HepG2 (cell line): ENCODE measurements at regions not wholly inside any gene's neighbourhood (a gene's known extent, or its start where the extent isn't known, plus 50 kb on each side); places are given as distances from the start of the nearest gene placed in this dataset.
A peak's percentile ranks its signal among the peaks of the same experiment; 100 is the strongest.

Experiments
- ATAC-seq: fragments of 200-7000 bp; cut with Tn5 transposase; 3 replicates; pipeline ENCODE4 v1.9.1; 2020; ENCODE audit warnings: mild to moderate bottlenecking, moderate library complexity
- BruUV-seq: library from RNA; stranded (reverse); fragments of 400-500 nt; replicated peaks from 2 replicates; lab custom pipeline; 2021; lab: Mats Ljungman, UMichigan
- CTCF ChIA-PET: fragments of 300-600 bp; formaldehyde crosslinking; extraction: SDS; loops from one replicate; lab custom pipeline; 2021; ENCODE audit warnings: low total read pairs, inconsistent platforms, low intra/inter-chr PET ratio; lab: Yijun Ruan, JAX
- POLR2A ChIA-PET: fragments of 350-600 bp; sonication (Branson Sonifier 250); formaldehyde crosslinking; loops from one replicate; lab custom pipeline; 2020; ENCODE audit warnings: antibody characterized with exemption, inconsistent platforms; lab: Yijun Ruan, JAX
- DNase-seq: peaks from one replicate; pipeline ENCODE4 v3.0.0-alpha.2; 2015; ENCODE audit warnings: low spot score
- FAIRE-seq: peaks from 3 replicates; lab custom pipeline; 2011; peaks lifted over from hg19 to GRCh38; lab: Jason Lieb, UNC
- H2AFZ ChIP-seq: one replicate; pipeline ENCODE4 v1.6.1; 2011; ENCODE audit warnings: low read length, inconsistent platforms
- H3K27ac ChIP-seq: fragments of 300-600 bp; 3 replicates; pipeline ENCODE4 v1.8.0; 2011; ENCODE audit warnings: mixed run types, mild to moderate bottlenecking, mixed read lengths, low read length, inconsistent platforms; ENCODE audit not compliant: insufficient read depth; ENCODE audit errors: extremely low read length
- H3K27me3 ChIP-seq, 2 experiments: fragments of 200-600 bp in 1 of 2; 2 replicates in 1 of 2; 3 replicates in 1 of 2; pipeline versions ENCODE4 v1.6.0 to v1.8.0; 2011; ENCODE audit warnings: low read length in 2 of 2, mild to moderate bottlenecking in 2 of 2, moderate library complexity in 2 of 2, inconsistent platforms in 1 of 2; ENCODE audit not compliant: insufficient read depth in 2 of 2, control insufficient read depth in 1 of 2
- H3K36me3 ChIP-seq, 2 experiments: fragments of 200-600 bp in 1 of 2; replicated peaks in 1 of 2; 2 replicates in 1 of 2; 3 replicates in 1 of 2; pipeline versions ENCODE4 v1.5.1 to v1.8.0; 2011; ENCODE audit warnings: low read length in 2 of 2, inconsistent platforms in 1 of 2; ENCODE audit not compliant: insufficient read depth in 2 of 2, control insufficient read depth in 1 of 2
- H3K4me1 ChIP-seq: 2 replicates; pipeline ENCODE4 v1.5.1; 2012; ENCODE audit warnings: low read length, inconsistent platforms; ENCODE audit not compliant: insufficient read depth
- H3K4me2 ChIP-seq: 2 replicates; pipeline ENCODE4 v1.6.0; 2011; ENCODE audit warnings: low read depth, low read length, inconsistent platforms
- H3K4me3 ChIP-seq, 3 experiments: fragments of 200-600 bp in 1 of 3; sonication (generic), shearing (Covaris generic) in 1 of 3; replicated peaks in 1 of 3; 2 replicates each; pipeline ENCODE4 v1.5.1; 2011 to 2016; ENCODE audit warnings: low read length in 3 of 3, inconsistent platforms in 2 of 3, low read depth in 2 of 3, mild to moderate bottlenecking in 2 of 3, control low read depth in 1 of 3, mixed read lengths in 1 of 3; ENCODE audit not compliant: insufficient read depth in 1 of 3
- H3K79me2 ChIP-seq: one replicate; pipeline ENCODE4 v1.6.1; 2011; ENCODE audit warnings: low read length, inconsistent platforms; ENCODE audit not compliant: insufficient read depth
- H3K9ac ChIP-seq: 2 replicates; pipeline ENCODE4 v1.6.0; 2011; ENCODE audit warnings: mild to moderate bottlenecking, low read depth, low read length, inconsistent platforms; ENCODE audit not compliant: insufficient read depth
- H3K9me3 ChIP-seq: 2 replicates; pipeline ENCODE4 v1.5.1; 2012; ENCODE audit warnings: mild to moderate bottlenecking, low read length
- H4K20me1 ChIP-seq: 2 replicates; pipeline ENCODE4 v1.6.0; 2011; ENCODE audit warnings: inconsistent platforms, mild to moderate bottlenecking, low read length, moderate library complexity; ENCODE audit not compliant: insufficient read depth
- BCL6 ChIP-seq: IDR thresholded peaks from 2 replicates; pipeline ENCODE4 v1.6.1; 2016; ENCODE audit warnings: missing genetic modification reagents, missing compliant biosample characterization
- CEBPG ChIP-seq: IDR thresholded peaks from 2 replicates; pipeline ENCODE4 v1.6.1; 2016
- JUNB ChIP-seq: sonication (generic); formaldehyde crosslinking; IDR thresholded peaks from 2 replicates; pipeline ENCODE4 v1.8.0; 2022; ENCODE audit warnings: missing genetic modification reagents, mild to moderate bottlenecking, borderline replicate concordance
- MIER2 ChIP-seq: IDR thresholded peaks from 2 replicates; pipeline ENCODE4 v1.6.1; 2016; ENCODE audit warnings: missing biosample characterization, missing genetic modification reagents
- NCOR1 ChIP-seq: fragments of 200-600 bp; sonication (generic); IDR thresholded peaks from 2 replicates; pipeline ENCODE4 v1.7.0; 2017; ENCODE audit warnings: antibody characterized with exemption, low read length, borderline replicate concordance
- PTBP1 ChIP-seq: fragments of 200-400 bp; formaldehyde crosslinking; IDR thresholded peaks from 2 replicates; pipeline ENCODE4 v1.6.1; 2018; ENCODE audit warnings: low read length, low read depth; ENCODE audit not compliant: poor library complexity, severe bottlenecking
- ZFP36L2 ChIP-seq: sonication (generic); formaldehyde crosslinking; IDR thresholded peaks from 2 replicates; pipeline ENCODE4 v1.4.0; 2020; ENCODE audit warnings: missing genetic modification reagents
- ZNF225 ChIP-seq: sonication (generic); formaldehyde crosslinking; IDR thresholded peaks from 2 replicates; pipeline ENCODE4 v1.4.0; 2020; ENCODE audit warnings: mild to moderate bottlenecking, missing genetic modification reagents
- ZNF274 ChIP-seq: sonication (generic); formaldehyde crosslinking; IDR thresholded peaks from 2 replicates; pipeline ENCODE4 v1.5.1; 2020; ENCODE audit warnings: mild to moderate bottlenecking, missing genetic modification reagents
- WGBS: methylation state at CpG from one replicate; pipeline ENCODE4 v1.1.6; 2017; ENCODE audit warnings: low lambda C conversion rate; 5-methylcytosine and 5-hydroxymethylcytosine counted together
- in situ Hi-C: cut with HindIII; loops from 2 replicates; pipeline ENCODE4 v1.10.0; 2017; ENCODE audit warnings: low pct_unique_long_range_greater_than_20kb; ENCODE audit not compliant: extremely low pct_ligation_motif_present
- intact Hi-C: fragments of 100-400 bp; cut with micrococcal nuclease; formaldehyde crosslinking; loops from one replicate; pipeline ENCODE4 v1.10.0; 2022; ENCODE audit not compliant: unreplicated experiment
- TF ChIP-seq, protein P1 (sequence below): sonication (generic); formaldehyde crosslinking; IDR thresholded peaks from 2 replicates; pipeline ENCODE4 v1.5.1; 2020; ENCODE audit warnings: mild to moderate bottlenecking, missing genetic modification reagents, moderate library complexity
- TF ChIP-seq, protein P2 (sequence below): sonication (generic); formaldehyde crosslinking; IDR thresholded peaks from 2 replicates; pipeline ENCODE4 v1.4.0; 2020; ENCODE audit warnings: missing genetic modification reagents
- TF ChIP-seq, protein P3 (sequence below): sonication (generic); formaldehyde crosslinking; IDR thresholded peaks from 2 replicates; pipeline ENCODE4 v1.9.0; 2022; ENCODE audit warnings: missing genetic modification reagents, mild to moderate bottlenecking, borderline replicate concordance
- TF ChIP-seq, protein P4 (sequence below): sonication (generic); formaldehyde crosslinking; IDR thresholded peaks from 2 replicates; pipeline ENCODE4 v1.4.0; 2020; ENCODE audit warnings: mild to moderate bottlenecking, missing genetic modification reagents

DNA sequence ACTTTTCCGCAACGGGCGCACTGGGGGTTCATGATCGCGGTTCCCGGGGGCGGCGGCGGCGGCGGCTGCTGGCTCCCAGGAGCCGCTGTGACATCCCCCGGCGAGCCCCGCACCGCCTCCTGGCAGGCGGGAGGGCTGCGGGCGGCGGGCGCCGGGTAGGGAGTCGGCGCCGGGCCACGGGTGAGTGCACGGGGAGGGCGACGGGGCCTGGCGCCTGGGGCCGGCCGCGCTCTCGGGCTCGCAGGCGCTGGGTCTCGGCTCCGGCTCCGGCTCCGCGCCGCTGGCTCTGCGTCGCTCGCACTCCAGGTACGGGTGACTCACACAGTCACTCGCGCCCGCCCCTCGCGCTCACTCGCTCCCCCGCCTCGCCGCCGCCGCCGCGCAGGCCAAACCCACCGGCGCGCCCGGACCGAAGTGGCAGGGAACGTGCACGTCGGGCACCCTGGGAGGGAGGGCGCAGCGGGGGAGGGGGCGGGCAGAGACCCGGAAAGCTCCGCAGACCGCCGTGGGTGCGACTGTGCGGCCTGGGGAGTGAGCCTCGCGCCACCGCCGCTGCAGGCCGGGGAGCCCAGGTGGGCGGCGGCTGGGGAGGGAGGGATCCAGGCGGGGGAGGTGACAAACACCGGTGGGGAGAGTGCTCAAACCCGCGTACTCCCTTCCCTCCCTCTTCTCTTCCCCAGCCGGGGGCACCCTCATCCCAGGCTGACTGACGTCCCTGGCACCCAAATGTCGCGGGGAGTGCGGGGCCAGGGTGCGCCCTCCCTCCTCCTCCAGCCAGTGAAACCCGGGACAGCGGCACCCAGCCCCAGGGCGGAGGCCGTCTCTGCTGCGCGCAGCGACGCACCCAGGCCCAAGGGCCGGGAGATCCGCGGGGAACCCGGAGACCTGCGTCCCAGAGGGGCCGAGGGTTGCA is 276.9 kb upstream of the NEBL start:
- Histone ChIP-seq H3K9me3 (peaks cover under 1% of the 10 kb centered on the region; the same call in 1 of the 2 replicates), H3K4me1 (peaks cover 25% of the 10 kb centered on the region), H3K9ac (no peak overlapping the region), H2AFZ (no peak overlapping the region), H4K20me1 (no peaks in the 10 kb centered on the region), H3K27me3 (peaks cover 12 to 50% of the 10 kb centered on the region in 2 experiments; a peak in 4 of 5 replicates), H3K4me2 (peak overlapping the region; percentile 57), H3K79me2 (no peaks in the 10 kb centered on the region), H3K4me3 (peak overlapping the region; percentile 43 to 61 (median 44); a peak in 4 of 6 replicates), H3K36me3 (no peaks in the 10 kb centered on the region), H3K27ac (no peak overlapping the region)
- in situ Hi-C loops (no loop called here), intact Hi-C loops (no loop called here)
- DNase-seq: no peak
- FAIRE-seq: no peak
- ChIA-PET CTCF (no interaction called here), POLR2A (no interaction called here)
- no TSS peak for BruUV-seq
- ATAC-seq: peak; percentile 89
- 9% methylated on average over 32 of the region's 107 CpGs for WGBS
- TF ChIP-seq, protein P1, sequence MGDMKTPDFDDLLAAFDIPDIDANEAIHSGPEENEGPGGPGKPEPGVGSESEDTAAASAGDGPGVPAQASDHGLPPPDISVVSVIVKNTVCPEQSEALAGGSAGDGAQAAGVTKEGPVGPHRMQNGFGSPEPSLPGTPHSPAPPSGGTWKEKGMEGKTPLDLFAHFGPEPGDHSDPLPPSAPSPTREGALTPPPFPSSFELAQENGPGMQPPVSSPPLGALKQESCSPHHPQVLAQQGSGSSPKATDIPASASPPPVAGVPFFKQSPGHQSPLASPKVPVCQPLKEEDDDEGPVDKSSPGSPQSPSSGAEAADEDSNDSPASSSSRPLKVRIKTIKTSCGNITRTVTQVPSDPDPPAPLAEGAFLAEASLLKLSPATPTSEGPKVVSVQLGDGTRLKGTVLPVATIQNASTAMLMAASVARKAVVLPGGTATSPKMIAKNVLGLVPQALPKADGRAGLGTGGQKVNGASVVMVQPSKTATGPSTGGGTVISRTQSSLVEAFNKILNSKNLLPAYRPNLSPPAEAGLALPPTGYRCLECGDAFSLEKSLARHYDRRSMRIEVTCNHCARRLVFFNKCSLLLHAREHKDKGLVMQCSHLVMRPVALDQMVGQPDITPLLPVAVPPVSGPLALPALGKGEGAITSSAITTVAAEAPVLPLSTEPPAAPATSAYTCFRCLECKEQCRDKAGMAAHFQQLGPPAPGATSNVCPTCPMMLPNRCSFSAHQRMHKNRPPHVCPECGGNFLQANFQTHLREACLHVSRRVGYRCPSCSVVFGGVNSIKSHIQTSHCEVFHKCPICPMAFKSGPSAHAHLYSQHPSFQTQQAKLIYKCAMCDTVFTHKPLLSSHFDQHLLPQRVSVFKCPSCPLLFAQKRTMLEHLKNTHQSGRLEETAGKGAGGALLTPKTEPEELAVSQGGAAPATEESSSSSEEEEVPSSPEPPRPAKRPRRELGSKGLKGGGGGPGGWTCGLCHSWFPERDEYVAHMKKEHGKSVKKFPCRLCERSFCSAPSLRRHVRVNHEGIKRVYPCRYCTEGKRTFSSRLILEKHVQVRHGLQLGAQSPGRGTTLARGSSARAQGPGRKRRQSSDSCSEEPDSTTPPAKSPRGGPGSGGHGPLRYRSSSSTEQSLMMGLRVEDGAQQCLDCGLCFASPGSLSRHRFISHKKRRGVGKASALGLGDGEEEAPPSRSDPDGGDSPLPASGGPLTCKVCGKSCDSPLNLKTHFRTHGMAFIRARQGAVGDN (CRISPR knock-in tag): peak; percentile 40; the same call in 1 of the 2 replicates
- TF ChIP-seq ZFP36L2 (CRISPR knock-in tag) (no peak), ZNF225 (CRISPR knock-in tag) (0 out of 2 replicates have a peak, but pooled peaks have one; percentile 63), PTBP1 (peak; percentile 49), JUNB (CRISPR knock-in tag) (no peak), ZNF274 (CRISPR knock-in tag) (no peak), MIER2 (no peak), BCL6 (CRISPR knock-in tag) (0 out of 2 replicates have a peak, but pooled peaks have one; percentile 18), NCOR1 (no peak), CEBPG (CRISPR knock-in tag) (no peak)
- TF ChIP-seq, protein P2, sequence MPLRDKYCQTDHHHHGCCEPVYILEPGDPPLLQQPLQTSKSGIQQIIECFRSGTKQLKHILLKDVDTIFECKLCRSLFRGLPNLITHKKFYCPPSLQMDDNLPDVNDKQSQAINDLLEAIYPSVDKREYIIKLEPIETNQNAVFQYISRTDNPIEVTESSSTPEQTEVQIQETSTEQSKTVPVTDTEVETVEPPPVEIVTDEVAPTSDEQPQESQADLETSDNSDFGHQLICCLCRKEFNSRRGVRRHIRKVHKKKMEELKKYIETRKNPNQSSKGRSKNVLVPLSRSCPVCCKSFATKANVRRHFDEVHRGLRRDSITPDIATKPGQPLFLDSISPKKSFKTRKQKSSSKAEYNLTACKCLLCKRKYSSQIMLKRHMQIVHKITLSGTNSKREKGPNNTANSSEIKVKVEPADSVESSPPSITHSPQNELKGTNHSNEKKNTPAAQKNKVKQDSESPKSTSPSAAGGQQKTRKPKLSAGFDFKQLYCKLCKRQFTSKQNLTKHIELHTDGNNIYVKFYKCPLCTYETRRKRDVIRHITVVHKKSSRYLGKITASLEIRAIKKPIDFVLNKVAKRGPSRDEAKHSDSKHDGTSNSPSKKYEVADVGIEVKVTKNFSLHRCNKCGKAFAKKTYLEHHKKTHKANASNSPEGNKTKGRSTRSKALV: peak; percentile 81
- TF ChIP-seq, protein P3, sequence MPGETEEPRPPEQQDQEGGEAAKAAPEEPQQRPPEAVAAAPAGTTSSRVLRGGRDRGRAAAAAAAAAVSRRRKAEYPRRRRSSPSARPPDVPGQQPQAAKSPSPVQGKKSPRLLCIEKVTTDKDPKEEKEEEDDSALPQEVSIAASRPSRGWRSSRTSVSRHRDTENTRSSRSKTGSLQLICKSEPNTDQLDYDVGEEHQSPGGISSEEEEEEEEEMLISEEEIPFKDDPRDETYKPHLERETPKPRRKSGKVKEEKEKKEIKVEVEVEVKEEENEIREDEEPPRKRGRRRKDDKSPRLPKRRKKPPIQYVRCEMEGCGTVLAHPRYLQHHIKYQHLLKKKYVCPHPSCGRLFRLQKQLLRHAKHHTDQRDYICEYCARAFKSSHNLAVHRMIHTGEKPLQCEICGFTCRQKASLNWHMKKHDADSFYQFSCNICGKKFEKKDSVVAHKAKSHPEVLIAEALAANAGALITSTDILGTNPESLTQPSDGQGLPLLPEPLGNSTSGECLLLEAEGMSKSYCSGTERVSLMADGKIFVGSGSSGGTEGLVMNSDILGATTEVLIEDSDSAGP: 0 out of 2 replicates have a peak, but pooled peaks have one; percentile 25
- TF ChIP-seq, protein P4, sequence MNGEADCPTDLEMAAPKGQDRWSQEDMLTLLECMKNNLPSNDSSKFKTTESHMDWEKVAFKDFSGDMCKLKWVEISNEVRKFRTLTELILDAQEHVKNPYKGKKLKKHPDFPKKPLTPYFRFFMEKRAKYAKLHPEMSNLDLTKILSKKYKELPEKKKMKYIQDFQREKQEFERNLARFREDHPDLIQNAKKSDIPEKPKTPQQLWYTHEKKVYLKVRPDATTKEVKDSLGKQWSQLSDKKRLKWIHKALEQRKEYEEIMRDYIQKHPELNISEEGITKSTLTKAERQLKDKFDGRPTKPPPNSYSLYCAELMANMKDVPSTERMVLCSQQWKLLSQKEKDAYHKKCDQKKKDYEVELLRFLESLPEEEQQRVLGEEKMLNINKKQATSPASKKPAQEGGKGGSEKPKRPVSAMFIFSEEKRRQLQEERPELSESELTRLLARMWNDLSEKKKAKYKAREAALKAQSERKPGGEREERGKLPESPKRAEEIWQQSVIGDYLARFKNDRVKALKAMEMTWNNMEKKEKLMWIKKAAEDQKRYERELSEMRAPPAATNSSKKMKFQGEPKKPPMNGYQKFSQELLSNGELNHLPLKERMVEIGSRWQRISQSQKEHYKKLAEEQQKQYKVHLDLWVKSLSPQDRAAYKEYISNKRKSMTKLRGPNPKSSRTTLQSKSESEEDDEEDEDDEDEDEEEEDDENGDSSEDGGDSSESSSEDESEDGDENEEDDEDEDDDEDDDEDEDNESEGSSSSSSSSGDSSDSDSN (CRISPR knock-in tag): peak; percentile 50; the same call in 1 of the 2 replicates
